HG02763 (cell line): ENCODE measurements at regions not wholly inside any gene's neighbourhood (a gene's known extent, or its start where the extent isn't known, plus 50 kb on each side); places are given as distances from the start of the nearest gene placed in this dataset.
"Not testable (repeated sequence)": the region's sequence is repeated elsewhere in the genome, so short reads cannot be mapped to it uniquely, and the experiment has no call there.

Experiments used
- ATAC-seq: cut with Tn5 transposase; IDR thresholded peaks from one replicate; pipeline ENCODE4 v1.9.1; 2021; ENCODE audit warnings: mild to moderate bottlenecking, moderate library complexity; ENCODE audit not compliant: unreplicated experiment

- peak; percentile 96 for ATAC-seq
Measured at GRCh38 chrX:22526339-22526738, 253.6 kb downstream of the CBLL2 start.

DNA sequence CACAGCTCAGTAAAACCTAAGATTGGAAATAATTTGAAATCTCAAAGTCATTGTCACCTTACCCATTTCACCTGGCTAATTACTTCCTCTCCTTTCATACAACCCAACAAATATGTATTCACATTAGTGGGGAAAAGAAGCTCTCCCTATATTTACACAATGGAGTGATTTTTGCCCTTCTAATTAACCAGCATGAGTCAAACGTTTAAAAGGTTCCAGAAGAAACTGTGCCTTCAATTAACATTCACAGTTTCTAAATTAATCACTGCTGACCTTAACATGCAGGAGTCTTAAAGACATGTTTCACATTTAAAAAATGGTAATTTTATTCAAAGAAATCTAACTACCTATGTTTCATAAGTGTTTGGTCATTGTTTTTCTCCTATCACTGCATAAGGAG is 254.6 kb downstream of the CBLL2 start:
- no peak for ATAC-seq

GRCh38 chrX:22533898-22534297 is 261.2 kb downstream of the CBLL2 start:
- no peak for ATAC-seq

- ATAC-seq: no peak
Measured at GRCh38 chrX:22534643-22535042, 261.9 kb downstream of the CBLL2 start.

- no peak for ATAC-seq
Measured at GRCh38 chrX:22536746-22537304, 264.1 kb downstream of the CBLL2 start.

- ATAC-seq: no peak
Measured at GRCh38 chrX:22538580-22538979, 265.9 kb downstream of the CBLL2 start.

- no peak for ATAC-seq
Measured at GRCh38 chrX:22541926-22542325, 269.2 kb downstream of the CBLL2 start.

GRCh38 chrX:22542641-22543040 is 269.9 kb downstream of the CBLL2 start:
- no peak for ATAC-seq

- no peak for ATAC-seq
Measured at GRCh38 chrX:22559506-22559905, 286.8 kb downstream of the CBLL2 start.

DNA sequence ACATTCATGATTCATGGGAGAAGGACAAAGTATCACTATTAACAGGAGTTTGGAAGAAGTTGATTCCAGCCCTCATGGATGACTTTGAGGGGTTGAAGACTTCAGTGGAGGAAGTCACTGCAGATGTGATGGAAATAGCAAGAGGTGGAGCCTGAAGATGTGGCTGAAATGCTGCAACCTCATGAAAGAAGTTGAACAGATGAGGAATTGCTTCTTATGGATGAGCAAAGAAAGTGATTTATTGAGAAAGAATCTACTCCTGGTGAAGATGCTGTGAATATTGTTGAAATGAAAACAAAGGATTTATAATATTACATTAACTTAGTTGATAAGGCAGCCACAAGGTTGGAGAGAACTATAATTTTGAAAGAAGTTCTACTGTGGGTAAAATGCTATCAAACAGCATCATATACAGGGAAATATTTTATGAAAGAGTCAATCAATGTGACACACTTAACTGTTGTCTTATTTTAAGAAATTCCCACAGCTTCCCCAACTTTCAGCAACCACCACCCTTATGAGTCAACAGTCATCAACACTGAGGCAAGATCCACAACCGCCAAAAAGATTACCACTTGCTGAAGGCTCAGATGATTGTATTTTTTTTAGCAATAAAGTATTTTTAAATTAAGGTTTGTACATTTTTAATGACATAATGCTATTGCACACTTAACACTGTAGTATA is 302.6 kb downstream of the CBLL2 start:
- no peak for ATAC-seq

DNA sequence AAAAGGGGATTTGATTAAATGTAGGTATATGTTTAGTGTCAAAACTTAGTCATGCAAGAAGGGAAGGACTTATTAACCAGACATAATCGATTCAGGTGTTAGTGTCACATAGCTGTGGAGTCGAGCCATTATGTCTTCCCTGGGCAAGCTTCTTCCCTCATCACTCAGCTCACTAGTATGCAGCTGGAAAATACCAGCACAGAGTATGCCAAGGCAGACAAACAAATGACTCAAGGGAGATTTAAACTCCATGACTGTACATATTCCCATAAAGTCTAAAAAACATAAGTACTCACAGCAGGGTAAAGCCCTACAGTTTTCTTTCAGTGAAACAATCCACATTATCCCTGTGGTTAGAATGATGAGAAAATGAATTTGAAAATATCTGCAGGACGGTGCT is 304.5 kb downstream of the CBLL2 start:
- no peak for ATAC-seq

- ATAC-seq: peak; percentile 79
Measured at GRCh38 chrX:22585831-22586230, 313.1 kb downstream of the CBLL2 start.

- ATAC-seq: no peak
Measured at GRCh38 chrX:22589845-22590244, 317.1 kb downstream of the CBLL2 start.

DNA sequence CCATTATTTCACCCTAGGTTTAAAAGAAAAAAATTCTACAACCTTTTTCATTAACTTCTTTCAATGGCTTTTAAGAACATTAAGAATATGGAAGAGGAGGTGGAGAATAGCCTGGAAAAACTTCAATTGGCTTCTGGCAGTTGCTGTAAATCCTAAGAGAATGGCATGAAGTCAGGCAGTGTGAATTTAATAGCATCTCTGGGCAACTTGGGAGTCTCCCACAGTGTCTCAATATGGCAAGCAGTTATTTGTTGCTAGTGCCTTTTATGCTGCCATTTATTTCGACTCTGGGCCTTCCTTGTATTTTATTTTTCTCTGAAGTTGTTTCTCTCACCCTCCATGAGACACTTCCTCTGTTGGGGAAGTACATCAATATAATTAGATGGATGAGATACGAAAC is 322.1 kb downstream of the CBLL2 start:
- ATAC-seq: no peak

DNA sequence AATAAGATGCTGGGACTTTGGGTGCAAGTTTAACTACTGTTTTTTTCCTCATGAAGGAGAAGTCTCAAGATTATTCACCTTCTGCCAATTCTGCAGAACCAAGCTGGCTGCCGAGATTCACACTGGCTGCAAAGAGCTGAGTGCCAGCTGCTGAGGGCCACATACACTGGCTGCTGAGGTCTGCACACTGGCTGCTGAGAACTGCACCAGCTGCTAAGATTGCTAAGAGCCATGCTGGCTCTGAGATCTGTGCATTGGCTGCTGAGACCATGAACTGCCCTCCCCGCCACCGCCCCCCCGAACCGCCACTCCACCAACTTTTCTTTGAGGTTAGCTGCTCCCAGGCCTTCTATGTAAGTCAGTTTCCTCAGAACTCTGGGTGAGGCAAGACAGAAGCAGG is 330.3 kb downstream of the CBLL2 start:
- ATAC-seq: no peak

GRCh38 chrX:22609452-22609851 is 336.7 kb downstream of the CBLL2 start:
- ATAC-seq: not testable (repeated sequence)

DNA sequence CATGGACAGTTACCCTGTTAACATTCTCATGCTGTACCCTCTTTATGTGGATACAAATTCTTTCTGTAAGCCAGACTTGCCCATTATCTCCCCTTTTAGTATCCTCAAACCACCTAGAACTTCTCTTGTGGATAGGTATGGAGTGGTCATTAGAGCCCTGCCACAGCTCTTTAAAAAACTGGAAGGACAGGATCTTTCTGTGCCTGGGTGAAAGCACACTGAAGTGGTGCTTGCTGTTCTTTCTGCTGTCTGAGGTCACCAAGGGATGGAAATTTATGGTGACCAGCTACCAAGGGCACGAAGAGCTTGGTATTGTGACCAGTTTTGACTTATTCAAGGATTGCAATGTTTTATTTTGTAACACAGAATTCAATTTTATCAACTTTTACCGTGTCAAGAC is 344.2 kb downstream of the CBLL2 start:
- no peak for ATAC-seq

DNA sequence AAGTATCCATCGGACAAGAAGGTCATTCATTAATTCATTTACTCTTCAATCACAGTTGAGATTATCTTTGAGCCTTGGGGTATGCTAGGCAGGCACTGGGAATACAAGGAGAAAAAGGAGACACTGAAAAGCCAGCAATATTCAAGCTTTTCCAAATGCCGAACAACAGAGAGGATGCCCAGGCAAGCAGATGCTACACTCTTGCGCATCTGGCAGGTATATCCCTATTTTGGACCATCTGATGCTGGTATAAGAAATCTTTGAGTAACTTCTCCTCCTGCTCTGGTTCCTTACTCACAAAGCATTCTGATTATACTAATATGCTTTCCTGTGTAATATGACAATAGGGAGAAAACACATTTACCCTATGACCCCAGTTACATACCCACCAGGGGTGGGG is 354.9 kb downstream of the CBLL2 start:
- ATAC-seq: no peak

DNA sequence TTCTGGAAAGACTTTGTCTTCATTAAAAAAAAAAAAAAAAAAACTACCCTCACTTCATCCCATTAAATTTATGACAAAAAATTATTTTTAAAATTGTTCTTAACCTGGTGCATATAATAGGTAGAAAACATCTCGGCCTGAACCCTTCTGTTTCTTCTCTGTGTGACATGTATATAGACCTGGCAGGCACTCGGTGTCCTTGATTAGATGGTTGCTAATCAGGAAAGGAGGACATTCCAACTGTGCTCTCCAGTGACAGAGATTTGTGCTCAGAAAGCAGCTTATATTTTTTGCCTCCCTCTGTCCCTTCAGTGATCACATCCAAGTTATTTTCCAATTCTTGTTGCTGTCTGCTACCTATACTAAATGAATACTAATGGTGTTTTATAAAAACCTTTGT is 355.6 kb downstream of the CBLL2 start:
- ATAC-seq: no peak

GRCh38 chrX:22629105-22629725 is 356.5 kb downstream of the CBLL2 start:
- no peak for ATAC-seq

DNA sequence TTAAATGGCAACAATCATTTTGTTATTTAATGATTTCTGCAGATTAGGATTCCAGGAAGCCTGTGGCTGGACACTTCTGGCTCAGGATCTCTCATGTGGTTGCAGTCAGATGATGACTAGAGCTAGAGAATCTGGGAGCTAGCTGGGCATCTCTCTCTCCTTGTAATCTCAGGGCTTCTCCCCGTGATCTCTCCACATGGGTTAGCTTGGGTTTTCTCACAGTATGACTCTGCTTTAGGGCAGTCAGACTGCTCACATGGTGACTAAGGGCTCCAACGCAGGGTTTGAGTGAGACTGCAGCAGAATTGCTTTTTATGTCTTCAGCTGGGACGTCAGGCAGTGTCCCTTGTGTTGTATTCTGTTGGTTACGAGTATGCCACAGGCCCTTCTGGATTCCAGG is 361.4 kb downstream of the CBLL2 start:
- ATAC-seq: no peak

GRCh38 chrX:22634751-22635150 is 362.0 kb downstream of the CBLL2 start:
- ATAC-seq: no peak

DNA sequence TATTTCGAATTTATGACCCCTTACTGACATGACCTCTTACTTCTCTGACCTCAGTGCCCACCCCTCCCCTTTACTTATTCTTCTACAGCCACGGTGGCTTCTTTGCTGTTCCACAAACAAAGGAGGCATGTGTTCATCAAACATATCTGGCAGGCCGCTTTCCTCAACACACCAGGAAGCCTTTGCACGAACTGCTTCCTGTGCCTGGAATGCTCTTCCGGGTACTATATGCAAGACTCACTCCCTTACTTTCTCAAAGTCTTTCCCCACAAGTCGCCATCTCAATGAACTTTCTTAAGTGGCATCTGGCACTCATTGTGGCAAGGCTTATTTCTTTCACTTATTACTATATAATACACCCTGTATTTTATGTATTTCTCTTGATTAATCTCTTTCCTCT is 351.5 kb upstream of the DDX53 start:
- ATAC-seq: no peak
